HG03039 (cell line): ENCODE measurements at regions not wholly inside any gene's neighbourhood (a gene's known extent, or its start where the extent isn't known, plus 50 kb on each side); places are given as distances from the start of the nearest gene placed in this dataset.

Experiments used
- ATAC-seq: cut with Tn5 transposase; IDR thresholded peaks from one replicate; pipeline ENCODE4 v1.9.1; 2021; ENCODE audit warnings: mild to moderate bottlenecking, moderate library complexity; ENCODE audit not compliant: unreplicated experiment

DNA sequence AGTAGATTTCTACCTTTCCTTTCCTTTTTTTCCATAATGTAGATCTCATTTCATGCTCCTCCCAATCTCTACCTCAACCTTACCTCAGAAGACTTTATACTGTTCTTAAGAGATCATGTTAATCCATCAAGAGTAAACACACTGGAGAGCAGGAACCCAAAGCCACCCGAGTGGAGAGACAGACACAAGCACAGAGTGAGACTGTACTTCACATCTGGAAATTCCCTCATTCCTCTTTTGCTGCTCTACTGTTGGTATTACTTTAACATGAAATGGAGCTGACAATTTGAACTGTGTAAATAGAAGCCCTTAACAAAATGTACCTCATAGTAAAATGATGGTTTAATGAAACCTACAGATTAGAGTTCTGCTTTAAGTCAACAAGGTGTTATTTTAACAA, 105.7 kb upstream of the RASGEF1B start:
- ATAC-seq = no peak

DNA sequence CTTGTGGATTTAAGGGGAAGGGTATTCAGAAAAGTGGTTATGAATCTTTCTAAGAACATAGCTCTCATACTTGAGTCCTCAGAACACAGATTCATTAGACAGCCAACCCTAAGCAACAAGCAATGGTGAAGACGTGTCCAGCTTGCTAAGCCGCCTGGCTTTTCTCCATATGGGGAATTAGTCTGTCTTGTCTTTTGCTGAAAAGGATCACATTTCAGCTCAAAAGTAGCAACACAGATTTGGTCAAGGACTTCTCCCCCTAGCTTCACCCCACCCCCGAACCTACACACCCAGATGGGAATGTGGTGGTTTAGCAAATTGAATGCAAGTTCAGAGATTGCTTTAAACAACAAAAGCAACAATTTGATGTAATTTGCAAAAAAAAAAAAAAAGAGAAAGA, 103.3 kb upstream of the RASGEF1B start:
- no peak for ATAC-seq

DNA sequence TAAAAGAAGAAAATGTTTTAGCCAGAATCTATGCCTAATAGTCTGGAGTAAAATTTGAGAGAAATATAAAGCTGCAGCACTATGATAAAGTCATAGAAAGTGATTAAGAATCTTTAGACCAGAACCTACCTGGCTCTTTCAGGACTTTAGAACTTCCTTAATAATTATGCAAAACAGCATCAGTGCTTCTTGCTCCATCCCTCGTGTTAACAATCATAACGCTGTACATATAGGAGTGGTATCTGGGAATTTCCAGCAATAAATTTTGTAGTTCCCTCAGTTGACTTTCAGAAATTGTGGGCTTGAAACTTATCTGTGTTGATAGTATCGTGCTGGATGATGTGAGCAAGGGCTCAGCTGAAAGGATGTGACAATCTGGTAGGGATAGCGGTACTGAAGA, 102.1 kb upstream of the RASGEF1B start:
- no peak for ATAC-seq

DNA sequence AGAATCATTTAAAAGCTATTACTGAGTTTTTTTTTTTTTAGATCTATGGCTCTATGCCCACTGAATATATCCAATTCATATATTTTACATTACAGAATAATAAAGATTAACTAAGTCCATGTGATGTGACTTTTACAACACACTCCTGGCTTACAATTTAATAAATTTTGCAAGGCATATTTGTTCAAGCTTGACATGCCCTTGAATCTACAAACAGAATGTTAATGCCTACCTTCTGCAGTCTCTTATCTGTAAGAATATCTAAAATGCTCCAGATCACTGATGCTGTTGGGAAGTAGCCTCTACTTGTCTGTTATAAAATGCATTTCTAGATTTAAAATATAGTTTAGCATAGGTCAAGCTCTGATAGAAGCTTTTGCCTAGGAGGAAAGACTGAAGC, 100.7 kb upstream of the RASGEF1B start:
- ATAC-seq = no peak

DNA sequence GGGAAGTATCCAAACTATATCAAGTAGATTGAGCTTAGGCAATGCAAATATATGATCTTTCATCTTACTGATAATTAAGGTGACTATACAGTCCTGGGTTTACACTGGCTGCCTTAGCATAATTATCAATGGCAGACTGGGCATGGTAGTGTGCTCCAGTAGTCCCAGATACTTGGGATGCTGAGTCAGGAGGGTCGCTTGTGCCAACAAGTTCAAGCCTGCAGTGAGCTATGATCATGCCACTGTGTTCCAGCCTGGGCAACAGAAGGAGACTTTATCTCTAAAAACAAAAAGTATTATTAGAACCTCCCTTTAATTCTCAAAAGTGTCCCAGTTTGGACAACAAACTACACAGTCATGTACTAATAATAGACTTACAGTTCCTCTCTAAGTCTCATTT, 99.4 kb upstream of the RASGEF1B start:
- no peak for ATAC-seq

DNA sequence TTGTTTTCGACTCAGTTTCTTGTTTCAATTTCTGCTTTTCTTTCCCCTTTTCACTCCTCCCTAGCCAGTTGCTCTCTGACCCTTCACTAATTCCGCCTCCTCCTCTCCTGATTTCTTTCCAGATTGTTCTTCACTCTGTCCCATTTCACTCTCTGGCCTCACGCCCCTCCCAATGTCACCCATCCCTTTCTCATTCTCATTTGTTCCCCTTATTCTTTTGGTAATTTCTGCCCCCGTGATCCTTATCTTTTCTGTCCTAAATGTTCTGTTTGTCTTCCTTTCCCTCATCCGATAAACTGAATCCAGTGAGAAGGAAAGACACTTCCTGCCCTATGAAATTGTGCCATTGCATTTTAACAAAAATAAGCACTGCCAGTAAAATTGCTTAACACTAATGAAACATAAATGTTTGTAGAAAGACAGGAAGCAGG, 94.5 kb upstream of the RASGEF1B start:
- no peak for ATAC-seq

DNA sequence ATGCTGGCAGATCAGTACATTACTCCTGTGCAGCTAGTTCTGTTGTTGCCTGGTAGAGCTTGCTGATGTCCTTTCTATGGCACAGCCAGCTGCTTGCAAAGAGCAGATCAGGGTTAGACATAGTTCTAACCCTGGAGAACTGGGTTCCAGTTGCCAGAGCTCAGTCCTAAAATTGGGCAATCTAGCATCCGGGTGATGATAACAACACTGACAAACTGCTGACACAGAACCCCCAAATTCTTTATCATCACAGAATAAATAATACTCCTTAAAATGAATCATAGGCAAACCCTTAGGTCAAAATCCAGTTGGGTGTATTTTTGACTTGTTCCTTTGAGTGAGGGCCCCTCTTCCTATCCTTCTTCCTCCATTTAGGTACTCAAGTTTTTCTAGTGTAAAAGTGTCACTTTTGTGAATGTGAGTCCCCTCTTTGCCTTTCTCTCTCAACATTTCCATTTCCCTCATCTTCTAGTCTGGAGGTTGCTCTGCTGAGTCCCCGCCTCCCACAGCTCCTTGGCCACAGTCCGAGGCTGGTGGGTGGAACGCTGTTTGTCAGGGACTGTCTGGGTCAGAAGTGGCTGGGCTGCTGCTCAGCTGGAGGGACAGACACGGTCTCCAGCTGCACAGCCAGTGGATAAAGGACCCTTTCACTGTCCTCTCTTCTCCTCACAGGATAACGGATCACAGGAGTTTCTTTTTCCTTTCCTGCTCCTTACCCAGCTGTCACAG, 93.6 kb upstream of the RASGEF1B start:
- ATAC-seq = no peak

DNA sequence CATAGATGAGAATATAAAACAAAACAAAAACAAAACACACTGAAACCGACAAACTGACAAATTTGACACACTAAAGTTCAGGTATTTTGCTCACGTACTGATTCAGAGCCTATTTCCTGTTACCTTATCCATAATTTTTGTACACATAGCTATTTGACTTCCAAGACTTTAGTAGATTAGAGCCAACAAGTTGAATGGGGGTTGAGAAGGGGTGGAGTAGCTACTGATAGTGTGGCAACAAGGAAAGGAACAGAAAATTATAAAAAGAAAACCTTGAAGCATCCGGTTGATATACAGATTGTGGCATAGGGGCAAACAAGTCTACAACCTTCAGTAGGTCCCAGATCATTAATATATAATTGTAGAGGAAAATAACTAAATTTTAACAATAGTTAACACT, 92.3 kb upstream of the RASGEF1B start:
- no peak for ATAC-seq

DNA sequence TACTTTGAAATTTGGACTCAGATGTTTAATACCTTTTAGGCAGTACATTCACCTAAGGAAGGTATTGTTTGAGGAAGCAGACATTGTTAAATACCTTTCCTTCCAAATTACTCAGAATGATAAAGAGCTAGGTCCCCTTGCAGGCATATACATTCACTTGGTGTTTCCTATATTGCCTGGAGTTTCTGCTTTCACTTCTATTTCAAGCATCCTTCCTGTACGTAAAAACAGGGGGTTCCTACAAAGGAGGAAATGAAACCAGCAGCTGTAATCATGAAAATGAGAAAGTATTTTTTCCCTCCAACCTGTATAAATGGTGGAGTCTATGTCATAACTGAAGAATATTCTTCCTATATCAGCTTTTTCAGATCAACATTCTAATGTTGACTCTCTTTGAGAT, 90.4 kb upstream of the RASGEF1B start:
- ATAC-seq = peak; percentile 82

DNA sequence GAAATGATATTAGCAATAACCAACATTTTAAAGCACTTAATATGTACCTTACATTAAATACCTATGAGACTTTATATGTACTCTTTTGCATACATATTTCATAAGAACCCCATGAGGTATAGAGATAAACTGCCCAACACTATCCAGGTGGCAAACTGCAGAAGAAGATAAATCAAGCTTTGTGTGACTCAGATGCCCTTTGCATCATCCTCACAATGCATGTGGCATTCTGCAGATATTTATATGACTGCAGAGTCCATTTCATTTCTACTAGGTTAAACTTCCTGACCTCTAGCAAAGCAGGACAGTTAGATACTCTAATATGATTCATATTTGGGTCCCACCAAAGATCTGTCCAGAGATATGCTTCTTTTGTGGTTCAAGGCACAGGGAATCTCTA, 85.6 kb upstream of the RASGEF1B start:
- ATAC-seq = no peak

DNA sequence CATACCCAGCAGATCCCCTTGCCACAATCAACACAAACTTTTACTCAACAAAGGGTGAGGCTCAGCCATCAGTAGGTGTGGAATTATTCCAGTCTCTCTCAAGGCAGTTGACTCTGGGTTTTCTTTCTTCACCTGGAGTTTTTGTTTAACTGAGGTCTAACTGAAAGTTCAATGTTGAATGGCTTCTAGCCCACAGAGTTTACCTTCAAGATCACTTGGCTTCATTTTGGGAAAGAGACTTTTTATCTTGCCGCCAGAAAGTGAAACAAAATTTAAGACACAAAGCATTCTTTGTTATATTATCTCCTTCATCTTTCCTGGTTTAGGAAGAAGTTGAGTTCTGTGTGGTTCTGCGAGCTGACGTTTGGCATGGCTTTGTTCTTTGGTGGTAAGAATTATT, 83.8 kb upstream of the RASGEF1B start:
- no peak for ATAC-seq

DNA sequence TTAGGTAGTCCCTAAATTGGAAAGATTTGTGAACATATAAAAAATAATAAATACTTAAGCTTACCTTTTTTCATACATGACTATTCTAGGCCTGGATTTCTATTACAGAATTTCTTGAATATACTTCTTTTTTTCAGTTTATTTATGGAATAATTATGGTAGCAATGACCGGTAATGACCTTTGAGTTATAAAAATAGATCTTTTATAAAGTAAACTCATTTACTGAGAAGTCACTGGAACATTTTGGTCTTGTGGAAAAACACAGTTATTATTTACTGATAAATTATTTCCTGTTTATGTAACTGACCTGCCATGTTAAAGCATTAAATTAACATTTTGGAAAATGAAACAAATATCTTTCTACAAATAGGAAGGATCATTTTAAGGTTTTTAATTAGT, 80.4 kb upstream of the RASGEF1B start:
- ATAC-seq = no peak

DNA sequence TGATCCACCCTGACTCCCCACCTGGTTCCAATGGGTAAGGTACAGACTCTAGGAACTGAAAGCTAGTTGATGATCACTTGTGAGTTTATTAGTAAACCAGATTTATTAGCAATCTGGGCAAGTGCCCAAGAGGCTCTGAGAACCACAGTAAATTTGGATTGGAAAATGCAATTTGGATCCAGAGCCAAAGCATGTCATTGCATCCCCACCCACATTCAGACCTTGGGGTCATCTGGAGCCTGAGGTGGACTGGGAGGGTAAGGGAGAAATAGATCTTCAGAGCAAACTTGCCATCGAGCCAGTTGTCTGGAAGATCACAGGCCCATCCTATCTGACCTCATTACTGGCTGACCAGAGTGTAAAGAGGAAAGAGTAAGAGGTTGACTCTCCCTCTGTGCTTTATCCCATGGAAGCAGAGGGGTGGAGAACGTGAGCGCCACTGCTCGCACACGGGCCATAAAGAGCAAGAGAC, 78.7 kb upstream of the RASGEF1B start:
- no peak for ATAC-seq

DNA sequence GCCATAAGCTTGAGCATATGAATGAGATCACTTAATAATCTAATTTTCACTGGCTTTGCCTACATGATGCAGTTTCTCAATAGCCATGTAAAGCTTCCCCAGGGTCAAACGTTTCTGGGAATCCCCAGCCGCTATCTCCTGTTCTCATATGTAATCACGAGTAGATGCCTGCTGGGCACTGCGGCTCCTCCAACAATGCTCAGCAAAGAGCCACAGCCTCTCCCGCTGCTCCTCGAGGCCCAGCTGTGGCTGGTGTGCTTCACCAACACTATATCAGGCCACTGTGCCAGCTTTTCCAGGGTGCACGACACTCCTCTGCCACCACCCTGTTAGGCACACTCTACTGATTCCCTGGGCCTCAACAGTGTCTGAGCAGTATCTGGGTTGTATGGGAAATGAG, 78.3 kb upstream of the RASGEF1B start:
- ATAC-seq = no peak

DNA sequence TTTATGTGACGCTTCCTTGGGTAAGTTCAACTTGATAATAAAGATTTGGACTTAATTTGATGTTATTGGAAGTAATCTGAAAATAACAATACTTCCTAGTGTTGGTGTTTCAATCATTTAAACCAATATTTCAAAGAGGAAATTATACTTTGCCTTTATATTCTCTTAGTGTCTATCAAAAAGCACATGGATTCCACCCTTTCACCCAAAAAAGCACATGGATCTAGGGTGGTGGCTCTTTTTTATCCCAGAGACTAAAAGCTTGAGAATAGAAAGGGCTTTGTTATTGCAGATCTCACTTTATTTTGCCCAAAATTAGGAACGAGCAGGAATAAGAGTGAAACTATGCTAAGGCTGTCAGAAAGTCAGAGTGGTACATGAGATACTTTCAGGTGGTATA, 75.1 kb upstream of the RASGEF1B start:
- no peak for ATAC-seq

DNA sequence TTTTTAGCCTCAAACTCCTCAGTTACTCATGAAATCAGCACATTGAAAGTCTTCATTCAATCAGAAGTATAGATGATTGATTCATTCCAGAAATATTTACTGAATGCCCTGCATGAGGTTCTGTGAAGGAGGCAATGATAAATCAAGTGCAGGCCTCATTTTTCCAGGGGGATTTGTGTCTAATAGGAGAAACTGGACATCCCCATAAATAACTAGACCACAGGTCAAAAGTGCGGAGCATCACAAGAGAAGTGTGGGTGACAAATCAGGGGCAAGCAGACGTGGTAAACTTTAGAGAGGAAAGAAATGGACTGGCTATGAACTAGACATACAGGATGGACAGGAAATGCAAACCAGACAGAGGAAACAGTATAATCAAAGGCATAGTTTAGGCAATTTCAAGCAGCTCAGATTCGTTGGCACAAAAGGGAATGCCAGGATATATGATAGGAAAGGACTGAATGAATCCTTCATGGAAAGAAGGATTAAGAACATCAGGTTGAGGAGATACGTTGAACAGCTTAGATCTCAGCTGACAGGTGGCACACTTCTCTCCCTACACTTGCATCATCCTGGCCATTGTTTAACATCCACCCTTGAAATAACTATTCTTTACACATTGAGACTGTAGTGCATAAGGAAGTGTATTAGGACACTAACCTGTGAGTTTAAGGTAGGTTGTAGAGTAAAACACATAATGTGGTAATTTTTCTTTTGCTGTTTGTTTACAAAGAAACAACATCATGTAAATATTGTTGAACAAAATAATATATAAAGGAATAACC, 69.6 kb upstream of the RASGEF1B start:
- ATAC-seq = no peak

DNA sequence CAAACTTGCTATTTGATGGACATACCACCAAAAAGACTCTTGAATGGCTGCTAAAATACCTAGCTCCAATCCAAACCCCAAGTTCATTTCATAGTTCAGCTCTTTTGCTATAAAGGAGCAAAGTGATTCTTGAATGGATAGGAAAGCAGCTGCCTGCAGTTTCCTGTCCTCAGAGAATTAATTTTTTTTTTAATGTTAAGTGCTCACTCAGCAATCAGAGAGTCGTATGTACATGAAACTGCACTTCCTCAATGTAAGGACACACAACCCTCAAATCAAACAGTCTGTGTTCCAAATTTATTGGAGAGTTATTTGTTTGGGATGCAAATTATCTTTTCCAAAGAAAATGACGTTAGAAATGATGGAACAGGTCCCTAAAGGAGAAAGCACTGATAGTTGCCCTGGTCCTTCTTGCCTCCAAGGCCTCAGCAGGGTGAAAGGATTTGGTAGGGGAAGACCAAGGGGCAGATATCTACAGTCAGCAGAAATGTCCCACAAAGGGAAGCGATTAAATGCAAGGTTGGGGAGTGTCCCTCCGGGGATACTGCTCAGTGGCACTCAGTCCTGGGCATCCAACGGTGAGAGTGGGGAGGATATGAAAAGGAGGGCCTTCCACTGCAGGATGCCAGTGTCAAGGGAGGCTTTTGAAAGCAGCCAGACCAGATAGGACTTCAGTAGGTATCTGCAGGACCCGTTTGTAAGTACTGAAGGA, 67.2 kb upstream of the RASGEF1B start:
- ATAC-seq = no peak

DNA sequence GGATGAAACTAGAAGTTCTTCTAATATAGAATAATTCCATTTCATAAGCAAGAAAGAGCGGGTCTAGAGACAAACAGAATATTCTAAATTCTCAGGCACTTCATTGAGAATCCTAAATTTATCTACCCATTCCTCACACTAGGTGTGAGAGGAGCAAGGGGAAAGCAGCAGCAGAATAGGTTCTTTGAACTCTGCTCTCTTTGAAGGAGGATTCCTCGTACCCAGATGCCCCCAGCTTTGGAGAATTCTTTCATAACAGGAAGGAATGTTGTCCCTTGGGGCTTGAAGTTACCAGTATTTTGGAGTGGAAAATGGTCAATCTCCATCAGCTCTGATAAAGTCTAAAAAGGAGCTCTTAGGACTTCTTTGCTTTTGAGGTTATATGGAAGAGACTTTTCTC, 59.7 kb upstream of the RASGEF1B start:
- ATAC-seq = no peak

DNA sequence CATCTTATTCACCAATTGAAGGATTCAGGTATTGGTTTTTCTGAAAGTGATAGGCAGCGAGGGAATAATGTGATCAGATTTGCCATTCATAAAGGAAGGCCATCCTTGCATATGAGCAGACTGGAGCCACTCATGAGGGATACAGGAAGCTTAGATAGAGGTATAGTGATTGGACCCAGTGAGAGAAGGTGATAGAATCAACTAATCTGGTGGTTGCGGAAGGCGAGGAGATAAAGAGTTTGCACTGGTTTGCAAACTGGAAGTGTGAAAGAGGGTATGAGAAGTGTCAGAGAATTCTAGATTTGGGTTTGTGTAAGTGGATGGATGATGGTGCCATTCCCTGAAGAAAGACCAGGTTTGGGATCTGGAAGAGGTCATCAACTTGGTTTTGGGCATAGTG, 57.3 kb upstream of the RASGEF1B start:
- ATAC-seq = no peak

DNA sequence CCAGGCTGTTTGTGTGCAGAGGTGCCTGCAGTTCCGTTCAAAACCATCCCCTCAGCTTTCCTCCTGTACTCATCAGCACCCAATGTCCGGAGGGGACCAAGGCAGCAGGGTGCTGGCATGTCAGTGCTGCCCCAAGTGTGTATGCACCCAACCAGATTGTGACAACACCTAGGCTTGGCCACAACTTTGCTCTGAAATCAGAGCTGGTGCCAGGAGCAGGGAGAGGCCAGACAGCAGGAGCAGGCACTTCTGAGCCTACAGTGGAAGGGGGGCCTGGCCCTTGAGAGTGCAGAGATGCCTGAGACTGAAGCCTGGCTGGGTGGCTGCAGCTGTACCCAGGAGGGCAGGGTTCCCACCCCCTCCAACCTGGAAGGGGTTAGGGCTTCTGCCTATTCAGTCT, 56.5 kb upstream of the RASGEF1B start:
- ATAC-seq = no peak

DNA sequence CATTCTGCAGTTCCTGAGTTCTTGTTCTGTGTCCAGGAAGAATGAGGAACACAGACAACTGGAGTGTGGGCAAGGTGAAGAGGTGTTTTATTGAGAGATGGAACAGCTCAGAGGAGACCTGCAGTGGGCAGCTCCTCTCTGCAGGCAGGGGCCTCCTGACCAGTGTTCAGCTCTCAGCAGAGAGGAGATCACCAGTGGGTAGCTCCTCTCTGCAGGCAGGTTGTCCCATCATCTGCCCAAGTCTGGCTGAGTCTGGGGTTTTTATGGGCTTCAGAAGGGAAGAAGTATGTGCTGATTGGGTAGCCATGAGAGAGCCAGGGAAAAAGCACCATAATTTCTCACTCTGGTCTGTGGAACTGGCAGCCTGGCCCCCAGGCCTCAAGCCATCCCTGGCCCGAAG, 56.0 kb upstream of the RASGEF1B start:
- ATAC-seq = no peak

DNA sequence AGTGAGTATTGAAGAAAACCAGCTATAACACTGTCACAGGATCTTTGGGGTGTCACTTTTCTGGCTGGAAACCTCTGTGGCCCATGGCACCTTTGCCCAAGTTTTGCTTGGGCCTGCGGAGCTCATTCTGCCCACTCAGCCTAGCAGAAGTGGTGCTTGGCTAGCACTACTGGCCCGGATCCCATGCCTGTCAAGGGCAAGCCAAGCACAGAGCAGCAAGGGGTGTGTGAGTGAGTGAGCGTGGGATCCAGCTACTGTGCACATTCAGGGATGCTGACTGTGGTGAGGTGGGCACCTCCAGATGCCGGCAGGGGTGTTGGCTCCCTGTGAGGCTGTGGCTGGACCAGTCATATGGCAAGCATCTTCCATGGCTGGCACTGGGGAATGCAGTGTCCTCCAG, 55.4 kb upstream of the RASGEF1B start:
- ATAC-seq = no peak
